ENCODE measurements at regions not wholly inside any gene's neighbourhood (a gene's known extent, or its start where the extent isn't known, plus 50 kb on each side); places are given as distances from the start of the nearest gene placed in this dataset.
"Not testable (repeated sequence)": the region's sequence is repeated elsewhere in the genome, so short reads cannot be mapped to it uniquely, and the experiment has no call there.

GRCh38 chr14:25699981-25700380 lies 650.0 kb upstream of the STXBP6 start:
- no peaks in the 10 kb centered on the region for H3K27me3 ChIP-seq (ENCODE audit: control insufficient read depth, insufficient read depth, low read length, poor library complexity, severe bottlenecking)
- no peak overlapping the region for H3K4me3 ChIP-seq (ENCODE audit: insufficient read depth, low read depth, low read length)
- WGBS, 2 experiments = 89 to 95% methylated on average over 3 to 4 of the region's 4 CpGs

GRCh38 chr14:25698111-25698510 lies 648.2 kb upstream of the STXBP6 start:
- WGBS, 2 experiments = no CpG with 5 or more reads among the region's 1 CpG
- H3K4me3 ChIP-seq (ENCODE audit: insufficient read depth, low read depth, low read length) = no peak overlapping the region

More at GRCh38 chr14:25699981-25700380, 650.0 kb upstream of the STXBP6 start:
- no peaks in the 10 kb centered on the region for H3K36me3 ChIP-seq (ENCODE audit: control insufficient read depth, insufficient read depth, low read length)
- no peak overlapping the region for H3K27ac ChIP-seq (ENCODE audit: insufficient read depth, low read depth, low read length, poor library complexity, severe bottlenecking)
- H3K9me3 ChIP-seq (ENCODE audit: control insufficient read depth, low read length) = no peaks in the 10 kb centered on the region
- no peaks in the 10 kb centered on the region for H3K4me1 ChIP-seq (ENCODE audit: control insufficient read depth, insufficient read depth, low read length)

GRCh38 chr14:25696176-25696575 lies 646.2 kb upstream of the STXBP6 start:
- WGBS, 2 experiments = 95 to 97% methylated on average over 3 of the region's 3 CpGs
- H3K36me3 ChIP-seq (ENCODE audit: control insufficient read depth, insufficient read depth, low read length) = no peaks in the 10 kb centered on the region

More at GRCh38 chr14:25698111-25698510, 648.2 kb upstream of the STXBP6 start:
- Histone ChIP-seq H3K36me3 (ENCODE audit: control insufficient read depth, insufficient read depth, low read length) (no peaks in the 10 kb centered on the region), H3K4me1 (ENCODE audit: control insufficient read depth, insufficient read depth, low read length) (no peaks in the 10 kb centered on the region), H3K9me3 (ENCODE audit: control insufficient read depth, low read length) (no peaks in the 10 kb centered on the region), H3K27me3 (ENCODE audit: control insufficient read depth, insufficient read depth, low read length, poor library complexity, severe bottlenecking) (no peaks in the 10 kb centered on the region), H3K27ac (ENCODE audit: insufficient read depth, low read depth, low read length, poor library complexity, severe bottlenecking) (no peak overlapping the region)

GRCh38 chr14:25685004-25685403 lies 635.1 kb upstream of the STXBP6 start:
- H3K27me3 ChIP-seq (ENCODE audit: control insufficient read depth, insufficient read depth, low read length, poor library complexity, severe bottlenecking) = no peaks in the 10 kb centered on the region
- H3K27ac ChIP-seq (ENCODE audit: insufficient read depth, low read depth, low read length, poor library complexity, severe bottlenecking) = no peak overlapping the region
- 87 to 91% methylated on average over 2 of the region's 2 CpGs for WGBS, 2 experiments
- H3K4me1 ChIP-seq (ENCODE audit: control insufficient read depth, insufficient read depth, low read length) = no peaks in the 10 kb centered on the region
- no peaks in the 10 kb centered on the region for H3K36me3 ChIP-seq (ENCODE audit: control insufficient read depth, insufficient read depth, low read length)
- no peaks in the 10 kb centered on the region for H3K9me3 ChIP-seq (ENCODE audit: control insufficient read depth, low read length)
- no peak overlapping the region for H3K4me3 ChIP-seq (ENCODE audit: insufficient read depth, low read depth, low read length)

More at GRCh38 chr14:25696176-25696575, 646.2 kb upstream of the STXBP6 start:
- Histone ChIP-seq H3K9me3 (ENCODE audit: control insufficient read depth, low read length) (no peaks in the 10 kb centered on the region), H3K27ac (ENCODE audit: insufficient read depth, low read depth, low read length, poor library complexity, severe bottlenecking) (no peak overlapping the region), H3K4me3 (ENCODE audit: insufficient read depth, low read depth, low read length) (no peak overlapping the region), H3K27me3 (ENCODE audit: control insufficient read depth, insufficient read depth, low read length, poor library complexity, severe bottlenecking) (no peaks in the 10 kb centered on the region), H3K4me1 (ENCODE audit: control insufficient read depth, insufficient read depth, low read length) (no peaks in the 10 kb centered on the region)

GRCh38 chr14:25680934-25681333 lies 631.0 kb upstream of the STXBP6 start:
- no peaks in the 10 kb centered on the region for H3K36me3 ChIP-seq (ENCODE audit: control insufficient read depth, insufficient read depth, low read length)
- H3K4me1 ChIP-seq (ENCODE audit: control insufficient read depth, insufficient read depth, low read length) = no peaks in the 10 kb centered on the region
- no peak overlapping the region for H3K27ac ChIP-seq (ENCODE audit: insufficient read depth, low read depth, low read length, poor library complexity, severe bottlenecking)
- 90 to 91% methylated on average over 16 of the region's 16 CpGs for WGBS, 2 experiments
- no peak overlapping the region for H3K4me3 ChIP-seq (ENCODE audit: insufficient read depth, low read depth, low read length)
- H3K9me3 ChIP-seq (ENCODE audit: control insufficient read depth, low read length) = no peaks in the 10 kb centered on the region
- H3K27me3 ChIP-seq (ENCODE audit: control insufficient read depth, insufficient read depth, low read length, poor library complexity, severe bottlenecking) = no peaks in the 10 kb centered on the region

GRCh38 chr14:25680511-25680910 lies 630.6 kb upstream of the STXBP6 start:
- 92 to 93% methylated on average over 4 of the region's 4 CpGs for WGBS, 2 experiments

GRCh38 chr14:25677111-25677510 lies 627.2 kb upstream of the STXBP6 start:
- 89 to 93% methylated on average over 3 of the region's 3 CpGs for WGBS, 2 experiments
- Histone ChIP-seq H3K4me3 (ENCODE audit: insufficient read depth, low read depth, low read length) (no peak overlapping the region), H3K27me3 (ENCODE audit: control insufficient read depth, insufficient read depth, low read length, poor library complexity, severe bottlenecking) (no peaks in the 10 kb centered on the region), H3K27ac (ENCODE audit: insufficient read depth, low read depth, low read length, poor library complexity, severe bottlenecking) (no peak overlapping the region), H3K9me3 (ENCODE audit: control insufficient read depth, low read length) (no peaks in the 10 kb centered on the region), H3K36me3 (ENCODE audit: control insufficient read depth, insufficient read depth, low read length) (no peaks in the 10 kb centered on the region), H3K4me1 (ENCODE audit: control insufficient read depth, insufficient read depth, low read length) (no peaks in the 10 kb centered on the region)

More at GRCh38 chr14:25680511-25680910, 630.6 kb upstream of the STXBP6 start:
- not testable (repeated sequence) for H3K4me3 ChIP-seq (ENCODE audit: insufficient read depth, low read depth, low read length); H3K9me3 ChIP-seq (ENCODE audit: control insufficient read depth, low read length); H3K36me3 ChIP-seq (ENCODE audit: control insufficient read depth, insufficient read depth, low read length); H3K4me1 ChIP-seq (ENCODE audit: control insufficient read depth, insufficient read depth, low read length); H3K27me3 ChIP-seq (ENCODE audit: control insufficient read depth, insufficient read depth, low read length, poor library complexity, severe bottlenecking); H3K27ac ChIP-seq (ENCODE audit: insufficient read depth, low read depth, low read length, poor library complexity, severe bottlenecking)

- no peak overlapping the region for H3K4me3 ChIP-seq (ENCODE audit: insufficient read depth, low read depth, low read length)
- no peaks in the 10 kb centered on the region for H3K36me3 ChIP-seq (ENCODE audit: control insufficient read depth, insufficient read depth, low read length)
- no peaks in the 10 kb centered on the region for H3K4me1 ChIP-seq (ENCODE audit: control insufficient read depth, insufficient read depth, low read length)
- no peaks in the 10 kb centered on the region for H3K9me3 ChIP-seq (ENCODE audit: control insufficient read depth, low read length)
- no peak overlapping the region for H3K27ac ChIP-seq (ENCODE audit: insufficient read depth, low read depth, low read length, poor library complexity, severe bottlenecking)
- WGBS, 2 experiments = 86 to 87% methylated on average over 2 of the region's 2 CpGs
- no peaks in the 10 kb centered on the region for H3K27me3 ChIP-seq (ENCODE audit: control insufficient read depth, insufficient read depth, low read length, poor library complexity, severe bottlenecking)
Measured at GRCh38 chr14:25667387-25667786, 617.4 kb upstream of the STXBP6 start.

GRCh38 chr14:25666877-25667276 lies 616.9 kb upstream of the STXBP6 start:
- Histone ChIP-seq H3K4me1 (ENCODE audit: control insufficient read depth, insufficient read depth, low read length) (no peaks in the 10 kb centered on the region), H3K4me3 (ENCODE audit: insufficient read depth, low read depth, low read length) (no peak overlapping the region), H3K27me3 (ENCODE audit: control insufficient read depth, insufficient read depth, low read length, poor library complexity, severe bottlenecking) (no peaks in the 10 kb centered on the region), H3K9me3 (ENCODE audit: control insufficient read depth, low read length) (no peaks in the 10 kb centered on the region), H3K36me3 (ENCODE audit: control insufficient read depth, insufficient read depth, low read length) (no peaks in the 10 kb centered on the region), H3K27ac (ENCODE audit: insufficient read depth, low read depth, low read length, poor library complexity, severe bottlenecking) (no peak overlapping the region)
- 97% methylated on average over 3 of the region's 4 CpGs for WGBS, 2 experiments

GRCh38 chr14:25658988-25659387 lies 609.0 kb upstream of the STXBP6 start:
- Histone ChIP-seq H3K27me3 (ENCODE audit: control insufficient read depth, insufficient read depth, low read length, poor library complexity, severe bottlenecking) (no peaks in the 10 kb centered on the region), H3K9me3 (ENCODE audit: control insufficient read depth, low read length) (no peaks in the 10 kb centered on the region), H3K4me3 (ENCODE audit: insufficient read depth, low read depth, low read length) (no peak overlapping the region), H3K4me1 (ENCODE audit: control insufficient read depth, insufficient read depth, low read length) (no peaks in the 10 kb centered on the region), H3K27ac (ENCODE audit: insufficient read depth, low read depth, low read length, poor library complexity, severe bottlenecking) (no peak overlapping the region), H3K36me3 (ENCODE audit: control insufficient read depth, insufficient read depth, low read length) (no peaks in the 10 kb centered on the region)
- WGBS, 2 experiments = 87 to 94% methylated on average over 2 of the region's 2 CpGs

GRCh38 chr14:25630447-25630846 lies 580.5 kb upstream of the STXBP6 start:
- no peaks in the 10 kb centered on the region for H3K9me3 ChIP-seq (ENCODE audit: control insufficient read depth, low read length)
- peaks cover 3% of the 10 kb centered on the region for H3K4me1 ChIP-seq (ENCODE audit: control insufficient read depth, insufficient read depth, low read length)
- no peak overlapping the region for H3K4me3 ChIP-seq (ENCODE audit: insufficient read depth, low read depth, low read length)
- H3K27me3 ChIP-seq (ENCODE audit: control insufficient read depth, insufficient read depth, low read length, poor library complexity, severe bottlenecking) = no peaks in the 10 kb centered on the region
- H3K27ac ChIP-seq (ENCODE audit: insufficient read depth, low read depth, low read length, poor library complexity, severe bottlenecking) = no peak overlapping the region
- WGBS, 2 experiments = 90 to 94% methylated on average over 1 to 2 of the region's 2 CpGs
- no peaks in the 10 kb centered on the region for H3K36me3 ChIP-seq (ENCODE audit: control insufficient read depth, insufficient read depth, low read length)

Measured in ectodermal cell (in vitro differentiated cells).